ENCODE measurements at regions not wholly inside any gene's neighbourhood (a gene's known extent, or its start where the extent isn't known, plus 50 kb on each side); places are given as distances from the start of the nearest gene placed in this dataset.

DNA sequence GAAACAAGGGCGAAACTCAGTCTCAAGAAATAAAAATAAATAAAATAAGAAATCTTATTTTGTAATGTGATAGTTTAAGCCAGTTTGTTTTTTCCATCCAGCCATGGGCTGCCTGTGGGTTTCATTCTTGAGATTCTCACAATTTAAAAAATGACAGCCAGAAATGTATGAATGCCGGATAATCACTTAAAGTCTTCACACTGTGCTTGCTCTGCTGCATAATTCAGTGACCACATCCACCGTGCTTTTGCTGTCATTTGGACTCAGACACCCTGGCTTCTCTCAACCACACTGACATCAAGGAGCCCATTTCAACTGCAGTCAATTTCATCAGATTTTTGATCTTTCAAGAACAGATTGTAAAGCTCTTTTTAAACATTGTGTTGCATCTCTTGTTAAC, 61.0 kb upstream of the DAPK1 start:
- TF ChIP-seq, protein P1, sequence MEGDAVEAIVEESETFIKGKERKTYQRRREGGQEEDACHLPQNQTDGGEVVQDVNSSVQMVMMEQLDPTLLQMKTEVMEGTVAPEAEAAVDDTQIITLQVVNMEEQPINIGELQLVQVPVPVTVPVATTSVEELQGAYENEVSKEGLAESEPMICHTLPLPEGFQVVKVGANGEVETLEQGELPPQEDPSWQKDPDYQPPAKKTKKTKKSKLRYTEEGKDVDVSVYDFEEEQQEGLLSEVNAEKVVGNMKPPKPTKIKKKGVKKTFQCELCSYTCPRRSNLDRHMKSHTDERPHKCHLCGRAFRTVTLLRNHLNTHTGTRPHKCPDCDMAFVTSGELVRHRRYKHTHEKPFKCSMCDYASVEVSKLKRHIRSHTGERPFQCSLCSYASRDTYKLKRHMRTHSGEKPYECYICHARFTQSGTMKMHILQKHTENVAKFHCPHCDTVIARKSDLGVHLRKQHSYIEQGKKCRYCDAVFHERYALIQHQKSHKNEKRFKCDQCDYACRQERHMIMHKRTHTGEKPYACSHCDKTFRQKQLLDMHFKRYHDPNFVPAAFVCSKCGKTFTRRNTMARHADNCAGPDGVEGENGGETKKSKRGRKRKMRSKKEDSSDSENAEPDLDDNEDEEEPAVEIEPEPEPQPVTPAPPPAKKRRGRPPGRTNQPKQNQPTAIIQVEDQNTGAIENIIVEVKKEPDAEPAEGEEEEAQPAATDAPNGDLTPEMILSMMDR (conservative IDR thresholded peaks at IDR 0.05; ENCODE audit: low read depth in 2 of 2) = no peak
- TF ChIP-seq POLR2AphosphoS5 (IDR thresholded peaks at IDR 0.05; ENCODE audit: low read depth) (no peak), CREB1 (CRISPR knock-in tag; IDR thresholded peaks at IDR 0.05; ENCODE audit: low read depth) (no peak), EZH2phosphoT487 (IDR thresholded peaks at IDR 0.05; ENCODE audit: unreplicated experiment) (no peak), REST (IDR thresholded peaks at IDR 0.05; ENCODE audit: unreplicated experiment) (no peak), EZH2 (IDR thresholded peaks at IDR 0.05; ENCODE audit: low read depth, unreplicated experiment) (no peak), ZNF114 (CRISPR knock-in tag; IDR thresholded peaks at IDR 0.05) (no peak), JUNB (IDR thresholded peaks at IDR 0.05; ENCODE audit: unreplicated experiment) (no peak), STAT1 (IDR thresholded peaks at IDR 0.05; ENCODE audit: unreplicated experiment) (no peak)
